ENCODE measurements at regions not wholly inside any gene's neighbourhood (a gene's known extent, or its start where the extent isn't known, plus 50 kb on each side); places are given as distances from the start of the nearest gene placed in this dataset.

- Histone ChIP-seq H3K27me3 (ENCODE audit: control insufficient read depth, insufficient read depth, low read length) (no peaks in the 10 kb centered on the region), H3K27ac (ENCODE audit: low read depth in 2 of 2, low read length in 2 of 2) (no peak overlapping the region), H3K36me3 (ENCODE audit: control insufficient read depth in 2 of 3, insufficient read depth in 3 of 3, low read length in 3 of 3) (no peaks in the 10 kb centered on the region), H3K4me1 (ENCODE audit: control insufficient read depth in 2 of 3, insufficient read depth in 2 of 3, low read depth in 1 of 3, low read length in 3 of 3) (no peaks in the 10 kb centered on the region), H3K9ac (ENCODE audit: low read length in 3 of 3) (no peak overlapping the region), H3K9me3 (ENCODE audit: control insufficient read depth in 2 of 3, insufficient read depth in 1 of 3, low read length in 3 of 3) (no peaks in the 10 kb centered on the region), H3K4me3 (ENCODE audit: low read length in 3 of 3) (no peak overlapping the region)
- TF ChIP-seq CTCF (IDR thresholded peaks at IDR 0.05; ENCODE audit: borderline replicate concordance, extremely low read depth, insufficient read depth) = no peak
- FAIRE-seq (no peak), DNase-seq (no peak)
- intact Hi-C loops (cut with DNase I) = no loop called here
Observed at GRCh38 chr4:10256203-10256602, 139.6 kb upstream of the WDR1 start.

- intact Hi-C loops (cut with DNase I) = no loop called here
- Histone ChIP-seq H3K27ac (ENCODE audit: low read depth in 2 of 2, low read length in 2 of 2) (no peak overlapping the region), H3K9me3 (ENCODE audit: control insufficient read depth in 2 of 3, insufficient read depth in 1 of 3, low read length in 3 of 3) (no peaks in the 10 kb centered on the region), H3K36me3 (ENCODE audit: control insufficient read depth in 2 of 3, insufficient read depth in 3 of 3, low read length in 3 of 3) (no peaks in the 10 kb centered on the region), H3K27me3 (ENCODE audit: control insufficient read depth, insufficient read depth, low read length) (no peaks in the 10 kb centered on the region), H3K9ac (ENCODE audit: low read length in 3 of 3) (no peak overlapping the region), H3K4me1 (ENCODE audit: control insufficient read depth in 2 of 3, insufficient read depth in 2 of 3, low read depth in 1 of 3, low read length in 3 of 3) (no peaks in the 10 kb centered on the region), H3K4me3 (ENCODE audit: low read length in 3 of 3) (no peak overlapping the region)
- FAIRE-seq (no peak), DNase-seq (no peak)
- TF ChIP-seq CTCF (IDR thresholded peaks at IDR 0.05; ENCODE audit: borderline replicate concordance, extremely low read depth, insufficient read depth) = no peak
Observed at GRCh38 chr4:10253765-10254164, 137.2 kb upstream of the WDR1 start.

- FAIRE-seq (no peak), DNase-seq (no peak)
- H3K27ac ChIP-seq (ENCODE audit: low read depth in 2 of 2, low read length in 2 of 2) = no peak overlapping the region
- H3K9me3 ChIP-seq (ENCODE audit: control insufficient read depth in 2 of 3, insufficient read depth in 1 of 3, low read length in 3 of 3) = no peaks in the 10 kb centered on the region
- H3K4me1 ChIP-seq (ENCODE audit: control insufficient read depth in 2 of 3, insufficient read depth in 2 of 3, low read depth in 1 of 3, low read length in 3 of 3) = no peaks in the 10 kb centered on the region
- no peaks in the 10 kb centered on the region for H3K27me3 ChIP-seq (ENCODE audit: control insufficient read depth, insufficient read depth, low read length)
- H3K36me3 ChIP-seq (ENCODE audit: control insufficient read depth in 2 of 3, insufficient read depth in 3 of 3, low read length in 3 of 3) = no peaks in the 10 kb centered on the region
- H3K9ac ChIP-seq (ENCODE audit: low read length in 3 of 3) = no peak overlapping the region
- no peak overlapping the region for H3K4me3 ChIP-seq (ENCODE audit: low read length in 3 of 3)
- intact Hi-C loops (cut with DNase I) = no loop called here
- TF ChIP-seq CTCF (IDR thresholded peaks at IDR 0.05; ENCODE audit: borderline replicate concordance, extremely low read depth, insufficient read depth) = no peak
Observed at GRCh38 chr4:10245751-10246150, 129.2 kb upstream of the WDR1 start.

GRCh38 chr4:10243856-10244255 is 127.3 kb upstream of the WDR1 start:
- no peaks in the 10 kb centered on the region for H3K4me1 ChIP-seq (ENCODE audit: control insufficient read depth in 2 of 3, insufficient read depth in 2 of 3, low read depth in 1 of 3, low read length in 3 of 3)
- DNase-seq (no peak), FAIRE-seq (no peak)
- H3K9ac ChIP-seq (ENCODE audit: low read length in 3 of 3) = no peak overlapping the region
- no peaks in the 10 kb centered on the region for H3K9me3 ChIP-seq (ENCODE audit: control insufficient read depth in 2 of 3, insufficient read depth in 1 of 3, low read length in 3 of 3)
- no peak overlapping the region for H3K27ac ChIP-seq (ENCODE audit: low read depth in 2 of 2, low read length in 2 of 2)
- TF ChIP-seq CTCF (IDR thresholded peaks at IDR 0.05; ENCODE audit: borderline replicate concordance, extremely low read depth, insufficient read depth) = no peak
- H3K4me3 ChIP-seq (ENCODE audit: low read length in 3 of 3) = no peak overlapping the region
- H3K27me3 ChIP-seq (ENCODE audit: control insufficient read depth, insufficient read depth, low read length) = no peaks in the 10 kb centered on the region
- intact Hi-C loops (cut with DNase I) = no loop called here
- no peaks in the 10 kb centered on the region for H3K36me3 ChIP-seq (ENCODE audit: control insufficient read depth in 2 of 3, insufficient read depth in 3 of 3, low read length in 3 of 3)
